ENCODE measurements at regions not wholly inside any gene's neighbourhood (a gene's known extent, or its start where the extent isn't known, plus 50 kb on each side); places are given as distances from the start of the nearest gene placed in this dataset.
"Not testable (repeated sequence)": the region's sequence is repeated elsewhere in the genome, so short reads cannot be mapped to it uniquely, and the experiment has no call there.

DNA sequence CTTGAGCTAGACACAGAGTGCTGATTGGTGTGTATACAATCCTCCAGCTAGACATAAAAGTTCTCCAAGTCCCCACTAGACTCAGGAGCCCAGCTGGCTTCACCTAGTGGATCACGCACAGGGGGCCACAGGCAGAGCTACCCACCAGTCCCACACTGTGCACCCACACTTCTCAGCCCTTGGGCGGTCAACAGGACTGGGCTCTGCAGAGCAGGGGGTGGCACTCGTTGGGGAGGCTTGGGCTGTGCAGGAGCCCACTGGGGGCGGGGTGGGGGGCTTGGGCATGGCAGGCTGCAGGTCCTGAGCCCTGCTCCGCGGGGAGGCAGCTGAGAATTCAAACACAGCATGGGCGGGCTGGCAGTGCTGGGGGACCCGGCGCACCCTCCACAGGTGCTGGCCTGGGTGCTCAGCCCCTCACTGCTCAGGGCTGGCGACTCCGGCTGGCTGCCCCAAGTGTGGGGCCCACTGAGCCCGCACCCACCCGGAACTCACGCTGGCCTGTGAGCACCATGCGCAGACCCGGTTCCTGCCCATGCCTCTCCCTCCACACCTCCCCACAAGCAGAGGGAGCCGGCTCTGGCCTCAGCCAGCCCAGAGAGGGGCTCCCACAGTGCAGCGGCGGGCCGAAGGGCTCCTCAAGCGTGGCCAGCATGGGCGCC is 873.8 kb downstream of the PCDH17 start:
- DNase-seq (ENCODE audit: low read depth) = not testable (repeated sequence)

DNA sequence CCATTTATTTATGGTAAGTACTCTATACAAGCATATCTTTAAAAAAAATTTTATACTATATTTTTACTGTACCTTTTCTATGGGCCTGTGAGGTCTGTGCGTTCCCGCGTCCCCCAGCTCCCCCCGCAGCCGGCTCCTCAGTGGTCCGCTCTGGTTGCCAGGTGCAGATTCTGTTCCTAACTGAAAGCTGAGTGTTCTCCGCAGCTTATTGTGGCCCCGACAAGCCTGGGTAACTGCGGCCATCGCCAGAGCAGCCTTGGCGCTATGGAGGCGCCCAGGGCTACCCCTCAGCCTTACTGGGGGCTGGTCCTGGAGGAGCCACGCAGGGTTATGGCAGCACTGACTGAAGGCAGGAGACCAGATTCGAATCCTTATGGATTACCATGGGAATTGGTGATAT is 896.8 kb downstream of the PCDH17 start:
- no peak for DNase-seq (ENCODE audit: low read depth)

DNA sequence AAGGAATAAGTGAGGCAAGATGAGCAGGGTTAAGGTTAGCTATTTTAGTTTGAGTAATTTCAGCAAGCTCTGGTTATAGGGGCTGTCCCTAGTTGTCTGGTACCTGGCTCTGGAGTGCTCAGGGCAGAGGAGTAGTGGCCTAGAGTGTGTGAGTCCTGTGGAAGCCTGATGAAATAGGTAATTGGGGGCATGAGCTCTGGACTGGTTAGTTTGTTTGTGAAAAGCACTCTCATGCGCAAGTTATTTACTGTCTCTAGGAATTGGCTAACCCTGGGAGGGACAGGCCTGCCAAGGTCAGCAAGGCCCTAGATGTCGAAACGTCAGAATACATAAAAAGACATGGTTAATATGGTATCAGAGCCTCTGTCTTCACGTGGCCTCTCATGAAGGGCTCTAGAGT is 900.1 kb downstream of the PCDH17 start:
- no peak for DNase-seq (ENCODE audit: low read depth)

DNA sequence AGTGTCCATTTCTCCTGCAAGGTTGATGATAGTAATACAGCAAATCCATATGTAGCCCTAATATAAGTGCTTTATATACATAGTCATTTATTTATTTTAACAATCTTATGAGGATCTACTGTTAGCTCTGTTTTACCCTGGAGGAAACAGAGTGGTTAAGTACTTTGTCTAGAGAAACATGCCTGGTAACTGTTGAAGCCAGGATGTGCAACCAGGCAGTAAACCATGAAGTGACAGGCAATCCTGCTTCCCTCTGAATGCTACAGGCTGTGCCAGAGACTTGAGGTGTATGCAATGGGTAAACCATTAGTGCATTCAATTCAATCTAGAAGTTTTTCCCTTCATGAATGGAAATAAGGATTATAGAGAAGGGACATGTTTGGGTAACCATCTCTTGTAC is 911.0 kb downstream of the PCDH17 start:
- DNase-seq (ENCODE audit: low read depth) = no peak

DNA sequence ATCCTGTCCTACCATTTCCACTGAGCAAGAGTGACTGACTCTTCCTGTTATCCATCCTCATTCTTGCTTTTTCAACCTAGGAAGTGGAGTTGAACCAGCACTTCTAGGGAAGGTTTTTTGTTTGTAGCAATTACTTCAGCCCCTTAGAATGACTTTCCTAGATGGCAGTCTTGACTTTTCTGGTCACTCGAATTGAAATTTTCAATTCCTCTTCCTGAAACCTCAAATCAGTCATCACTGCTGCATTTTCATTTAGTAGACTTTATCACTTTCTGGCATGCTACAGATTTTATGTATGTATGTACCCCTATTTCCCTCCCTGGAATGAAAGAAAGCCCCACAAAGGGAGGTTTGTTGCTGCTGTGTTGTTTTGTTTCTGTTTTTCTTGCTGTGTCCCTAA is 915.9 kb downstream of the PCDH17 start:
- DNase-seq (ENCODE audit: low read depth) = no peak

DNA sequence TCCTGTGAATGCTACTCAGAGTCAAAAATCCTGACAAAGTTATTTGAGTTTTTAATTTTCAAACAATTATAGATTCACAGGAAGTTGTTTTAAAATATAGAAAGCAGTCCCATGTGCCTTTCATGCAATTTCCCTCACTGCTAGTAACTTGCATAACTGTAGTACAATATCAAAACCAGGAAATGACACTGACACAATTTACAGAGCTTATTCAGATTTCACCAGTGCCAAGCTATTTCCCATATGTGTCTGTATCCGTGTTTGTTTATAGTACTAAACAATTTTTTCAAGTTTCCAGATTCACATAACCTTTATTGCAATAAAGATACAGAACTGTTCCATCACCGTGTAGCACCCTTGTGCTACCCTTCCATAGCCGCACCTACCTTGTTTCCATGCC is 934.6 kb downstream of the PCDH17 start:
- no peak for DNase-seq (ENCODE audit: low read depth)

DNA sequence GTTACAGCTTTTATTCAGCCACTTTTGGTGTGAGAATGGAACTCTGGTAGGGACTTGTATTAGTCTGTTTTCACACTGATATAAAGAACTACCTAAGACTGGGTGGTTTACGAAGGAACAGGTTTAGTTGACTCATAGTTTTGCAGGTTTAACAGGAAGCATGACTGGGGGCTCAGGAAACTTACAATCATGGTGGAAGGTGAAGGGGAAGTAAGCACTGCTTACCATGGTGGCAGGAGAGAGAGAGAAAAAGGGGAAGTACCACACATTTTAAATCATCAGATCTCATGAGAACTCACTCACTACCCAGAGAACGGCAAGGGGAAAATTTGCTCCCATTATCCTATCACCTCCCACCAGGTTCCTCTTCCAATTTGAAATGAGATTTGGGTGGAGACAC is 942.2 kb downstream of the PCDH17 start:
- no peak for DNase-seq (ENCODE audit: low read depth)

DNA sequence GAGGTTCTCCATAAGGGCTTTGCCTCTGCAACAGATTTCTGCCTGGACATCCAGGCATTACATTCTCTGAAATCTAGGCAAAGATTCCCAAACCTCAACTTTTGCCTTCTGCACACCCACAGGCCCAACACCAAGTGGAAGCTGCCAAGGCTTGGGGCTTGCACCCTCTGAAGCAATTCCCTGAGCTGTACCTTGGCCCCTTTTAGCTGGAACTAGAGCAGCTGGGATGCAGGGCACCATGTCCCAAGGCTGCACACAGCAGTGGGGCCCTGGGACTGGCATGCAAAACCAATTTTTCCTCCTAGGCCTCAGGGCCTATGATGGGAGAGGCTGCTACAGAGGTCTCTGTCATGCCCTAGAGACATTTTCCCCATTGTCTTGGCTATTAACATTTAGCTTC is 943.2 kb downstream of the PCDH17 start:
- no peak for DNase-seq (ENCODE audit: low read depth)

DNA sequence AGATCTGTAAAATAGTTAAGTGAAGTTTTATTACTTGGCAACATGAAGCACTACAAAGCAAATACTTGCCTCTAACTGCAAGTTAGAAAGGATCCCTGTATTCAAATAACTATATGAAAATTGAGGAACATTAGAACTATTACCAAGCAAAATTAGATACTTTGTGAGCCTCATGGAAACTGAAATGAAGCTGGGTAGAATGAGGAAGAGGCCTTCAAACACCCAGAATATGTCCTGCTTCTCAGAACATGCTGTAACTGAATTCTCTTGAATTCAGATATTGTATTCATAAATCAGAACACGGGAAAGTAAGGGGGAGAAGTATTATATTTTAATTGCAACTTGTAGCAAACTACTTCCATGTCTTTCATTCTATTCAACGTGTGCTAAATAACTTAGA is 947.9 kb downstream of the PCDH17 start:
- no peak for DNase-seq (ENCODE audit: low read depth)

DNA sequence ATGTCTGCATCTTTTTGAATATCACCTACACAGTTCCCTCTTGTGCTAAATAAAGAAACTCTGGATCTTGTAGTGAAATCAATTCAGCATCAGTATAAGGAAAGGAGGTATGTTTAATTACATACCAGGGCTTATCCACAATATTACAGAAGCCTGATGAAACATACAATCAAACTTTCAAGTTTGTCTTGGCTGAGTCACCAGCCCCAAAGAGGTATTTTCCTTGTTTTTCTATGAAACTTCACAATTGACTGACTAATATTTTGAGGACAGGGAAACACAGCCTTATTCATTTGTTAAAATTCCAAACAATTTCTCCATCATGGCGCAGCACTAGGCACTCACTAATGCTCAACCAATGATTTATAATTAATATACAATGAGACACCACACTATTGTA is 952.4 kb downstream of the PCDH17 start:
- no peak for DNase-seq (ENCODE audit: low read depth)

DNA sequence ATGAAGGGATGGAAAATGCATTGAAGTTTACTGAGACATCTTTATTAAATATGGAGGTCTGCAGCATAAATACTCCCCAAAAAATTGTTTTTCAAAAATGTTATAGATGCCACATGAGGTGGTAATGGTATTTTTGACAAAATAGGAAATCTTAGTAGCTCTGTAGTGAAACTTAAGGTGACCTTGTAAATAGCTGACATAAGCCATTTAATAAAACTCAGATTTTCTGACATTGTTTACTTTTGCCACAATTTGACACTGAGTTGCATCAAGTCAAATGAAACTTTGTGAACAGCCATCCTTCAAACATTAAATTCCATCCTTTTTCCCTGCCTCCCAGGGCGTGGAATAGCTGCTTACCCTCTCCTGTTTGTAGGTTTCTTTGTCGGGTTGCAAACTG is 953.1 kb downstream of the PCDH17 start:
- no peak for DNase-seq (ENCODE audit: low read depth)

DNA sequence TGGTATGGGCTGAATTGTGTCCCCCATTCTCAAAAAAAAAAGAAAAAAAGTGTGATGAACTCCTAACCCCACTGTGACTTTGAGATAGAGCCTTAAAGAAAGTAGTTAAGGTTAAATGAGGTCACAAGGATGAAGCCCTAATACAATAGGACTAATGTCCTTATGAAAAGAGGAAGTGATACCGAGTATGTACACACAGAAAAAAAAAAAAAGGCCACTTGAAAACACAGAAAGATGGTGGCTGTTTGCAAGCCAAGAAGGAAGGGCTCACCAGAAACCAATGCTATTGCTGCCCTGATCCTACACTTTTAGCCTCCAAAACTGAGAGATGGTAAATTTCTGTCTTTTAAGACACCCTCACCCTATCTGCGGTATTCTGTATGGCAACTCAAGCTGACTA is 955.6 kb downstream of the PCDH17 start:
- no peak for DNase-seq (ENCODE audit: low read depth)

DNA sequence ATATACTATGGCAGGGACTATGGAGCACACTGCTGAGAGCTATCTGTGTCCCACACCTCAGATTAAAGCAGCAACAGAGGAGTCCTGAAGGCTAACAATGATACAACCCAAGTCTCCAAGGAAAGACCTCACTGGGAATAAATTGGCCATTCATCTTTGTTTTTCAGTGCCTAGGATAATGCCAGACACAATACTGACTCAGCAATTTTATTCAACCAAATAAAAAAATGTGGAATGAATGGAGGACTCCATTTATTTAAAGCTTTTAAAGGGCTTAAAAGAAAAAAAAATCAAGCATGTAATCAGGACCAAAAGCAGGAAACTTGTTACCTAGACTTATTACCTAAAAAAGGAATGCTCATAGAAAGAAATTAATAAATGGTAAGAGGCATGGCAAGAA is 960.5 kb downstream of the PCDH17 start:
- DNase-seq (ENCODE audit: low read depth) = no peak

DNA sequence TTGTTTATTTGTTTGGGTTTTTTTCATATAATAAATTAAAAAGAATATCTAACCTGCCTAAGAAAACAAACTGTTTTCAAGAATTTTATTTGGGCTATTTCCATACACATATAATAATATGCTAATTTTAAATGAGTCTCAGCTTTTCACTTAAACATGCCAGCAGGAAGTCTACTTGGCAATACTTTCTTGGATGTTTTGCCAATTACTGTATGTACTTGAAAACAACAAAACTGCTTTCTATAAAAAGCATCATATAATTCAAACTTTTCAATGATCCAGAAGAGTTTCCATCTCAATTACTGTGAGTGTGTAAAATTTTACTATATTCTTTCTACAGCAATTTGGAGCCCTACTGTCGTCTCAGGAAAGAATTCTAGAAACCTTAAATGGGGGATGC is 961.2 kb downstream of the PCDH17 start:
- DNase-seq (ENCODE audit: low read depth) = no peak

DNA sequence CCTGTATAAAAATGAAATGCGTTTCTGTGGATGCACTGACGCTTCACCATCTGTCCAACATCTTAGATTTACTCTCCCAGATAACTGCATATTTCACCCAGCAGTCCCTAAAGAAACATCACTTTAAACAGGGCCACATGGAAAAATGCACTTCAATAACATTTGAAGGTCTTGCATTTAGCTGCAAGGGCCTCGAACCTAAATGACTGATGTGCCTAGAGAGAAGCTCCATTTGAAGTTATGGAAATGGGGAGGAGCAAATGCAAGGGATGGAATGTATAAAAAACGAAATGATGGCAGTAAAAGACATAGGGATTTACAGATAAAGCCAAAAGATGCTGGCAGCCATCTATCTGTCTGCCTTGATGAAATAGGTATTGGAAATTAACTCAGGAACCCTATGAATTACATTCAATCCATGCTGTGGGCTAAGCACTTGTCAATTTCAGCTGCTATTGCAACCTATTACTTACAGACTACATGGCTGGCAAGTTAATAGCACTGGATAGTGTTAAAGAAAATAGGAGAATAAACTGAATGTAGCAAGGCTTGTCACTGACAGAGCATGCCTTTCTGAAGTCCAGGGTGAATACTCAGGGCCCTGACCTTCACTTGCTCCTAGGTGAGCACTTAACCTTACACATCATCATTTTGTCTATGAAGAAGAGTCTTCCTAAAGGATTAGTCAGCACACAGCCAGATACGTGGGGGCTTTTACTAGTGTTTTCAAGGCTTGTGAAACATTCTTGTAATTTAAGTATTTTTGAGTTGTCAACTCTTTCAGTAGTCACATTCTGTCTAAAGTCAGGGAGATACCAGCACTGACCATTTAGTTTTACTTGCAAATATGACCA is 963.4 kb downstream of the PCDH17 start:
- no peak for DNase-seq (ENCODE audit: low read depth)

DNA sequence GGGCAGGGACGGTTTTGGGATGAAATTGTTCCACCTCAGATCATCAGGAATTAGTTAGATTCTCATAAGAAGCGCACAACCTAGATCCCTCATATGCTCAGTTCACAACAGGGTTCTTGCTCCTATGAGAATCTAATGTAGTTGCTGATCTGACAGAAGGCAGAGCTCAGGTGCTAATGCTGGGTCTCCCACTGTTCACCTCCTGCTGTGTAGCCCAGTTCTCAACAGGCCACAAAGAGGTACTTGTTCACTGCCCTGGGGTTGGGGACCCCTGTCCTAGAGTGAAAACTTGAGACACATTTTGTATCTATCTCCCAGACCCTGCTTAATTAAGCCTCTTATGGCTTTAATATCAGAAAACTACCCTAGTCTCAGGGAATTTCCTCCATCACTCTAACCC is 966.0 kb downstream of the PCDH17 start:
- DNase-seq (ENCODE audit: low read depth) = no peak

DNA sequence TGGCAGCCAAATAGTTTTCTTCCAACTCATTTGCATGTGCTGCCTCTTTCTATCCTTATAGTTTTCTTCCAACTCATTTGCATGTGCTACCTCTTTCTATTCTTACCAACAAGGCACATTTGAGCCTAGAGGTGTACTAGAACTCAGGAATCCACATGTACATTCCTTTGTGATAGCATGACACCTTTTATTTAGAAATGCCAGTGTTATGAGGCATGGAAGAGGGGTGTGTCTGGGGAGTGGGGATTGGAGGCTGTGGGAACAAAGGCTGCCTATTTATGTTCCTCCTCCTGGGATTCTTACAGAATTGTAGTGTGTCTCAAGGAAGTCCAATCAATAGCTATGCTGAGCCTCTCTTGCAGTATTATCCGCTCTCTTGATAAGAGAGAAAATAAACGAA is 966.7 kb downstream of the PCDH17 start:
- no peak for DNase-seq (ENCODE audit: low read depth)

DNA sequence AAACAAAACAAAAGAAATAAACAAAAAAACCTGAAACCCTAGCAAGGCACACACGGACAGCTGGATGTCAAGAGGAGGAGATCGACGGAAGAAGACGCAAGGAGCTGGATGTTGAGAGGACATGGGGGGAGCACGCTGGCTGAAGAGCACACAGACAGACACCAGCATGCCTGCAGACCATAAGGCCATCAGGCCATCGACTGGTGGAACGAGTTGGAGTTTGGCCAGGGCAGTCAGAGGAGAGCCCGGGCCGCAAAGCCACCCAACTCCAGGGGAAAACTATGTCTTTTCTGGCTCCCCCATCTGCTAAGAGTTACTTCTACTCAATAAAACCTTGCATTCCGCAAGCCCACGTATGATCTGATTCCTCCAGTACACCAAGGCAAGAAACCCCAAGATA is 979.6 kb downstream of the PCDH17 start:
- no peak for DNase-seq (ENCODE audit: low read depth)

DNA sequence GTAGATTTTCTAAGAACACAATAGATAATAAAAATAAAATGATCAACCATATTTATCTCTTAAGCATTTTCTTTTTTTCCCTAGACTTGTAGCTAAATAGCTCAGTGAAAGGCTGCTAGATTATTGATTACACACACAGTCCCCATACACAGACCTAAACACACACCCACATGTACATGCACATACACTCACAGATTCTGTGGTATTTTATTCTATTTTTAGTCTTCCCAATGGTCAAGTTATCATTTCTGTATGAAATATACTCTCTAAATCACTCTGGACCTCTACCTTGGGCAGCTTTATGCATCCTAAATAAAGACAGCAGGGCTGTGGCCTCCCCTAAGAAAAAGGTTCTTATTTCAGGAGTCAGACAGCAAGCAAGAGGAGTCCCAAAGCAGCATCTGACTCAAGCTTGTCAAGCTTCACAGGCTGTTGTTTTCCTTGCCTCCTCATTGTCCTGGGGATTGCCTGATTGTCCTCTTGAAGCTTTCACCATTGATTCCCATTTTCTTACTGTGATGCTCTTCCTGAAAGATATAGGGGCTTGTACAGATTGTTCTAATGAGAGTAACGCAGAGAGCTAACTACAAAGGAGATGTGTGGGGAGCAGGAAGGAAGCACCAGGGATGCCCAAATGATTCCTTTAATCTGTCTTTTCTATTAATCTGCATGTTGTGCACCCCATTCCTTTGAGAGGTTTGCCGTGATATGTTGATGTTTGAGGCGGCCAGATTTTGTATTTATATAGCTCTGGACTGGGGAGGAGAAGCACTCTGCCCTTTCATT is 986.5 kb downstream of the PCDH17 start:
- no peak for DNase-seq (ENCODE audit: low read depth)

DNA sequence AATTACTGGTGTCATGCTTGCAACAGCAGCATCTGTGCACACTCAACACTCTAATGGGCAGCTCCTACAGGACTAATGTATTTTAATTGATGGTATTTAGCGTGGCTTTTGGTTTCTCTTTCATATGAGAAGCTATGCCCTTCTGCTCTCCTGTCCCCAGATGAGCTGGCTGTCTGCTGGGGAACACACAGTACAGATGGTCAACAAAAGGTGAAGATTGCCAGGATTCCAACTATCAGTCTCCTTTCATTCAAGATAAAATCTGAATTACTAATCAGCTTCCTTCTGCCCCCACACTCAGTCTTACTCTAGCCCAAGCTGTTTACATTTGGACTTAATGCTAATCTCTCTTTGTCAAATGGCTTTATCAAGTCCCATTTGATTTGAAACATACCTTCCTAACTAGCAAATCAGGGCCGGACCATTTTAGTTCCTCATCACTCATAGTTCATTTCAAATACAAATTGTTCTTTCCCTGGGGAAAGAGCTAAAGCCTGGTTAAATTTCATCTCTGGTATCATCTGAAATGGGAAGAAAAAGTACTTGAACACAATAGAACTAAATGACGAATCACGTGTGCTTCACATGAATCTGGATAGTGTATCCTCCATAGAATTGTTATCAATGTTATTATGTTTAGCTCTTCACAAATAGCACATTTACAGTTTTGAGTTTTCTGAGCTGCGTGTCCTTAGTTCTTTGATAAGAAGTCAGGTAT is 988.0 kb downstream of the PCDH17 start:
- no peak for DNase-seq (ENCODE audit: low read depth)

DNA sequence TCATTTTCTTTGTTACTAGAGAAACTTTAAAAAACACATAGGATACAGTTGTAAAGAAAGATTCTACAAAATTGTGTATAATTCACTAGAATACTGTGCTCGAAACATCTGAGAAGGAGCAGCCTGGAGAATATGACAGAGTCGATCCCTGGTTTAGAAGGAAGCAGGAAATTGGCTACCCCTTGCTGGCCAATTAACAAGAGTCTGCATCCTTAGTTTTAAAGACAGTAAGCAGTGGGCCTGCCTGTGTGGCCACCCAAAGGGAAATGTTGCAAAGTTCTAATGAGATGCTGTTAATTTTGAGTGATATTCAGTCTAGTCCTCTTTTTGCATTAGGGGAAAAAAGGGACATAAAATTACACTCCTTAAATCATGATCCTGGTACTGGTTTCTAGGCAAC is 988.6 kb downstream of the PCDH17 start:
- DNase-seq (ENCODE audit: low read depth) = no peak

DNA sequence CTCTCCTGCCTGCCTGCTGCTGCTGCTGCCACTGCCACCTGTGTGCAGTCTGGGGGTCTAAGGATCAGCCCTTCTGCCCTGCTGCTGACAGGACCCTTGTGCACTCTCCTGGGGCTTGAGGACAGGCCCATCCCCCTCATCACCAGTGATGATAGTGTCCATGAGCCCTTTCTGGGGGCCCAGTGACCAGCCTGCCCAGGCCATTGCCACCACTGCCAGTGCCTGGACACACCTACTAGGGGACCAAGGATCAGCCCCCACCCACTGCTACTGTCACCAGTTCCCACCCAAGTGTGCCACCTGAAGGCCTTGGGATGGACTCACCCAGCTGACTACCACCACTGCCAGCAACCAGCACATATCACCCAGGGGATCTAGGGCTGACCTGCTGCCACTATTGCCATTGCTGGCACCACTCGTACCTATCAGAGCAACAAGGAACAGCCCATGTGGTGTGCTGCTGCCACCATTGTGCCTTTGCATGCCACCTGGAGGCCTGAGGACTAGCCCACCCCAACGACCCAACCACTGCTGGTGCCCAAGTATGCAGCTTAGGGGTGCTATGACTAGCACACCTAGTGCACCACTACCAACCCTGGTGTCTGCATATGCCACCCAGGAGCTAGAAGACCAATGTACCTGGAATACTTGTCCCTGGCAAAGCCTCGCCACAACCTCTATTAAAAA is 994.3 kb downstream of the PCDH17 start:
- no peak for DNase-seq (ENCODE audit: low read depth)

All from activated T-helper 1 cell treated with Interleukin-2 at 50 U/mL for 16 hours (primary cell).